ENCODE measurements at regions not wholly inside any gene's neighbourhood (a gene's known extent, or its start where the extent isn't known, plus 50 kb on each side); places are given as distances from the start of the nearest gene placed in this dataset.

GRCh38 chr7:114095885-114096284 is 177.1 kb upstream of the PPP1R3A start:
- WGBS (ENCODE audit: extremely low coverage, insufficient read length, low lambda C conversion rate), result no CpG with 5 or more reads among the region's 4 CpGs
- H3K27me3 ChIP-seq (ENCODE audit: insufficient read depth, low read length), result no peaks in the 10 kb centered on the region
- no peak overlapping the region for H3K27ac ChIP-seq (ENCODE audit: insufficient read length, low read depth, low read length)
- H2BK20ac ChIP-seq (ENCODE audit: low read depth, low read length, poor library complexity, severe bottlenecking), result no peak overlapping the region
- no peak overlapping the region for H3K14ac ChIP-seq (ENCODE audit: insufficient read depth, low read length)
- no peaks in the 10 kb centered on the region for H3K79me2 ChIP-seq (ENCODE audit: insufficient read depth, low read length)
- no peak overlapping the region for H2BK15ac ChIP-seq (ENCODE audit: low read depth, low read length)
- no peaks in the 10 kb centered on the region for H3K9me3 ChIP-seq (ENCODE audit: control insufficient read depth, low read depth, low read length)
- no peaks in the 10 kb centered on the region for H3K79me1 ChIP-seq (ENCODE audit: insufficient read depth, low read depth, low read length, poor library complexity, severe bottlenecking)
- no peaks in the 10 kb centered on the region for H3K4me1 Mint-ChIP-seq
- no peak overlapping the region for H4K8ac ChIP-seq (replicated peaks; ENCODE audit: insufficient read length, low read depth, low read length)
- no peak overlapping the region for H4K91ac ChIP-seq (ENCODE audit: insufficient read length, low read depth, low read length)
- no peak overlapping the region for H3K56ac ChIP-seq (ENCODE audit: insufficient read length, low read depth, low read length)
- no peaks in the 10 kb centered on the region for H4K20me1 ChIP-seq (ENCODE audit: control insufficient read depth, insufficient read depth, insufficient read length)
- H3K18ac ChIP-seq (ENCODE audit: insufficient read length, low read depth, low read length), result no peak overlapping the region
- no peak for DNase-seq
- H2AK5ac ChIP-seq (ENCODE audit: insufficient read length, low read length), result no peak overlapping the region
- no peak overlapping the region for H3T11ph ChIP-seq (ENCODE audit: low read length)
- no peaks in the 10 kb centered on the region for H3K36me3 Mint-ChIP-seq (ENCODE audit: insufficient read depth in 1 of 3, low read depth in 3 of 3)
- H4K5ac ChIP-seq (ENCODE audit: insufficient read length, low read depth, low read length), result no peak overlapping the region
- peaks cover 23% of the 10 kb centered on the region for H3K27me3 Mint-ChIP-seq (ENCODE audit: low read depth)
- no peak overlapping the region for H3K27ac Mint-ChIP-seq
- H3K23ac ChIP-seq (ENCODE audit: insufficient read length, low read depth, low read length), result no peak overlapping the region
- TF ChIP-seq CTCF (conservative IDR thresholded peaks at IDR 0.05), result no peak
- no peak overlapping the region for H3K4me2 ChIP-seq (ENCODE audit: insufficient read depth, insufficient read length, low read length)
- no peak overlapping the region for H2AFZ ChIP-seq (ENCODE audit: low read length)
- H3K4ac ChIP-seq (ENCODE audit: low read depth, low read length), result no peak overlapping the region
- H3K4me3 Mint-ChIP-seq, result no peak overlapping the region
- H2BK120ac ChIP-seq (ENCODE audit: low read depth, low read length, poor library complexity, severe bottlenecking), result no peak overlapping the region
- no peaks in the 10 kb centered on the region for H3K23me2 ChIP-seq (ENCODE audit: insufficient read length, low read depth, low read length, poor library complexity, severe bottlenecking)
- no peaks in the 10 kb centered on the region for H3K4me1 ChIP-seq (ENCODE audit: insufficient read depth, low read length)
- H3K9ac ChIP-seq (ENCODE audit: extremely low read depth, insufficient read length, low read length), result no peak overlapping the region
- no peak overlapping the region for H2BK5ac ChIP-seq (ENCODE audit: insufficient read length, low read length)
- H3K9me3 Mint-ChIP-seq, result no peaks in the 10 kb centered on the region
- H2BK12ac ChIP-seq (ENCODE audit: insufficient read length, low read depth, low read length), result no peak overlapping the region
